ENCODE measurements at regions not wholly inside any gene's neighbourhood (a gene's known extent, or its start where the extent isn't known, plus 50 kb on each side); places are given as distances from the start of the nearest gene placed in this dataset.

GRCh38 chr4:119683518-119683917 lies 54.9 kb upstream of the PDE5A start:
- no peak overlapping the region for H3K4me3 ChIP-seq (replicated peaks in 1 of 3; ENCODE audit: insufficient read depth in 1 of 3, low read depth in 2 of 3, low read length in 3 of 3)
- no peak for FAIRE-seq
- POLR2A ChIA-PET = no interaction called here

More at GRCh38 chr4:119683518-119683917, 54.9 kb upstream of the PDE5A start:
- intact Hi-C loops (cut with micrococcal nuclease; ENCODE audit: unreplicated experiment) (no loop called here), in situ Hi-C loops (cut with HindIII; ENCODE audit: extremely low pct_ligation_motif_present, low pct_unique_long_range_greater_than_20kb) (no loop called here)
- Histone ChIP-seq H2AFZ (ENCODE audit: low read length) (no peak overlapping the region), H3K4me1 (ENCODE audit: insufficient read depth, low read length) (no peaks in the 10 kb centered on the region), H3K9ac (ENCODE audit: insufficient read depth, low read depth, low read length) (no peak overlapping the region), H3K27ac (ENCODE audit: extremely low read length, insufficient read depth, low read length) (no peak overlapping the region), H3K27me3 (ENCODE audit: control insufficient read depth in 1 of 2, insufficient read depth in 2 of 2, low read length in 2 of 2) (no peaks in the 10 kb centered on the region), H4K20me1 (ENCODE audit: insufficient read depth, low read length) (no peaks in the 10 kb centered on the region), H3K9me3 (ENCODE audit: low read length) (no peaks in the 10 kb centered on the region), H3K4me2 (ENCODE audit: low read depth, low read length) (no peak overlapping the region), H3K36me3 (replicated peaks in 1 of 2; ENCODE audit: control insufficient read depth in 1 of 2, insufficient read depth in 2 of 2, low read length in 2 of 2) (no peaks in the 10 kb centered on the region), H3K79me2 (ENCODE audit: insufficient read depth, low read length) (no peaks in the 10 kb centered on the region)
- ATAC-seq (no peak), DNase-seq (ENCODE audit: low spot score) (no peak)
- BruUV-seq (replicated peaks) = no TSS peak
- TF ChIP-seq MED1 (CRISPR knock-in tag; IDR thresholded peaks at IDR 0.05) (no peak), PAF1 (CRISPR knock-in tag; IDR thresholded peaks at IDR 0.05) (no peak), NR2C2 (CRISPR knock-in tag; IDR thresholded peaks at IDR 0.05; ENCODE audit: borderline replicate concordance) (no peak), RBAK (CRISPR knock-in tag; IDR thresholded peaks at IDR 0.05) (no peak), ZNF687 (CRISPR knock-in tag; IDR thresholded peaks at IDR 0.05) (no peak), PAX8 (CRISPR knock-in tag; IDR thresholded peaks at IDR 0.05; ENCODE audit: borderline replicate concordance) (no peak), PCBP1 (IDR thresholded peaks at IDR 0.05; ENCODE audit: borderline replicate concordance, low read depth, low read length) (no peak), HOXA9 (CRISPR knock-in tag; IDR thresholded peaks at IDR 0.05; ENCODE audit: borderline replicate concordance) (no peak), ZNF260 (CRISPR knock-in tag; IDR thresholded peaks at IDR 0.05; ENCODE audit: borderline replicate concordance, low read depth) (no peak), ZNF460 (CRISPR knock-in tag; IDR thresholded peaks at IDR 0.05; ENCODE audit: borderline replicate concordance) (no peak), ZNF253 (CRISPR knock-in tag; IDR thresholded peaks at IDR 0.05; ENCODE audit: borderline replicate concordance) (no peak), IKZF1 (IDR thresholded peaks at IDR 0.05) (no peak), ZNF747 (CRISPR knock-in tag; IDR thresholded peaks at IDR 0.05; ENCODE audit: borderline replicate concordance) (no peak), JUNB (CRISPR knock-in tag; IDR thresholded peaks at IDR 0.05; ENCODE audit: borderline replicate concordance) (no peak), ZNF101 (CRISPR knock-in tag; IDR thresholded peaks at IDR 0.05; ENCODE audit: borderline replicate concordance, low read depth) (no peak), TEAD2 (CRISPR knock-in tag; IDR thresholded peaks at IDR 0.05) (no peak)
- TF ChIP-seq, protein P1, sequence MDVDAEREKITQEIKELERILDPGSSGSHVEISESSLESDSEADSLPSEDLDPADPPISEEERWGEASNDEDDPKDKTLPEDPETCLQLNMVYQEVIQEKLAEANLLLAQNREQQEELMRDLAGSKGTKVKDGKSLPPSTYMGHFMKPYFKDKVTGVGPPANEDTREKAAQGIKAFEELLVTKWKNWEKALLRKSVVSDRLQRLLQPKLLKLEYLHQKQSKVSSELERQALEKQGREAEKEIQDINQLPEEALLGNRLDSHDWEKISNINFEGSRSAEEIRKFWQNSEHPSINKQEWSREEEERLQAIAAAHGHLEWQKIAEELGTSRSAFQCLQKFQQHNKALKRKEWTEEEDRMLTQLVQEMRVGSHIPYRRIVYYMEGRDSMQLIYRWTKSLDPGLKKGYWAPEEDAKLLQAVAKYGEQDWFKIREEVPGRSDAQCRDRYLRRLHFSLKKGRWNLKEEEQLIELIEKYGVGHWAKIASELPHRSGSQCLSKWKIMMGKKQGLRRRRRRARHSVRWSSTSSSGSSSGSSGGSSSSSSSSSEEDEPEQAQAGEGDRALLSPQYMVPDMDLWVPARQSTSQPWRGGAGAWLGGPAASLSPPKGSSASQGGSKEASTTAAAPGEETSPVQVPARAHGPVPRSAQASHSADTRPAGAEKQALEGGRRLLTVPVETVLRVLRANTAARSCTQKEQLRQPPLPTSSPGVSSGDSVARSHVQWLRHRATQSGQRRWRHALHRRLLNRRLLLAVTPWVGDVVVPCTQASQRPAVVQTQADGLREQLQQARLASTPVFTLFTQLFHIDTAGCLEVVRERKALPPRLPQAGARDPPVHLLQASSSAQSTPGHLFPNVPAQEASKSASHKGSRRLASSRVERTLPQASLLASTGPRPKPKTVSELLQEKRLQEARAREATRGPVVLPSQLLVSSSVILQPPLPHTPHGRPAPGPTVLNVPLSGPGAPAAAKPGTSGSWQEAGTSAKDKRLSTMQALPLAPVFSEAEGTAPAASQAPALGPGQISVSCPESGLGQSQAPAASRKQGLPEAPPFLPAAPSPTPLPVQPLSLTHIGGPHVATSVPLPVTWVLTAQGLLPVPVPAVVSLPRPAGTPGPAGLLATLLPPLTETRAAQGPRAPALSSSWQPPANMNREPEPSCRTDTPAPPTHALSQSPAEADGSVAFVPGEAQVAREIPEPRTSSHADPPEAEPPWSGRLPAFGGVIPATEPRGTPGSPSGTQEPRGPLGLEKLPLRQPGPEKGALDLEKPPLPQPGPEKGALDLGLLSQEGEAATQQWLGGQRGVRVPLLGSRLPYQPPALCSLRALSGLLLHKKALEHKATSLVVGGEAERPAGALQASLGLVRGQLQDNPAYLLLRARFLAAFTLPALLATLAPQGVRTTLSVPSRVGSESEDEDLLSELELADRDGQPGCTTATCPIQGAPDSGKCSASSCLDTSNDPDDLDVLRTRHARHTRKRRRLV (CRISPR knock-in tag; IDR thresholded peaks at IDR 0.05) = no peak
- WGBS (ENCODE audit: low lambda C conversion rate) = 0% methylated on average over 1 of the region's 1 CpG
- CTCF ChIA-PET (ENCODE audit: low intra/inter-chr PET ratio, low total read pairs) = no interaction called here
